ENCODE measurements at regions not wholly inside any gene's neighbourhood (a gene's known extent, or its start where the extent isn't known, plus 50 kb on each side); places are given as distances from the start of the nearest gene placed in this dataset.

DNA sequence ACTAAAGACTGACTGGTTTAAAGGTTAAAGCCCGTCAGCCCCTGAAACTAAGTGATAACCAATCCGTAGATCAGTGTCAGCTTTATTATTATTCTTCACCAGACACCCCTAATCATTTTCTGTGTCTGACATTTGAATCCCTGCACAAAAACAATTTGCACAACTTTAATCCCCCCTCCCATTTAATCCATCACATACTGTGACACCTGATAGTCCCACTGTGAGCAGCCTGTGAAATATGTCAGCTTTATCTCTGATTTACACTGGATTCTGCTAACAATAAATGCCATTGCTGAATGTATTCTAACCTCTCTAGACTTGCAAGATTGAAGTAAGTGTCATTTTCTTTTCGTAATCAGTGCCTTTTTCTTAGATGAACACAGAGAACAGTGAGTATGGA, 2089.0 kb upstream of the RAG2 start:
- TF ChIP-seq, protein P1, sequence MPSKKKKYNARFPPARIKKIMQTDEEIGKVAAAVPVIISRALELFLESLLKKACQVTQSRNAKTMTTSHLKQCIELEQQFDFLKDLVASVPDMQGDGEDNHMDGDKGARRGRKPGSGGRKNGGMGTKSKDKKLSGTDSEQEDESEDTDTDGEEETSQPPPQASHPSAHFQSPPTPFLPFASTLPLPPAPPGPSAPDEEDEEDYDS (CRISPR knock-in tag; IDR thresholded peaks at IDR 0.05) = no peak
- TF ChIP-seq GMEB1 (CRISPR knock-in tag; IDR thresholded peaks at IDR 0.05; ENCODE audit: borderline replicate concordance) (no peak), NCOA2 (CRISPR knock-in tag; IDR thresholded peaks at IDR 0.05) (no peak), SRSF4 (IDR thresholded peaks at IDR 0.05; ENCODE audit: low read depth, low read length, poor library complexity, severe bottlenecking) (no peak)
- TF ChIP-seq, protein P2, sequence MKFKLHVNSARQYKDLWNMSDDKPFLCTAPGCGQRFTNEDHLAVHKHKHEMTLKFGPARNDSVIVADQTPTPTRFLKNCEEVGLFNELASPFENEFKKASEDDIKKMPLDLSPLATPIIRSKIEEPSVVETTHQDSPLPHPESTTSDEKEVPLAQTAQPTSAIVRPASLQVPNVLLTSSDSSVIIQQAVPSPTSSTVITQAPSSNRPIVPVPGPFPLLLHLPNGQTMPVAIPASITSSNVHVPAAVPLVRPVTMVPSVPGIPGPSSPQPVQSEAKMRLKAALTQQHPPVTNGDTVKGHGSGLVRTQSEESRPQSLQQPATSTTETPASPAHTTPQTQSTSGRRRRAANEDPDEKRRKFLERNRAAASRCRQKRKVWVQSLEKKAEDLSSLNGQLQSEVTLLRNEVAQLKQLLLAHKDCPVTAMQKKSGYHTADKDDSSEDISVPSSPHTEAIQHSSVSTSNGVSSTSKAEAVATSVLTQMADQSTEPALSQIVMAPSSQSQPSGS (CRISPR knock-in tag; IDR thresholded peaks at IDR 0.05) = no peak

Data from HepG2 (cell line).